NB4 (cell line): ENCODE measurements at regions not wholly inside any gene's neighbourhood (a gene's known extent, or its start where the extent isn't known, plus 50 kb on each side); places are given as distances from the start of the nearest gene placed in this dataset.

Source experiments
- DNase-seq: peaks from one replicate; pipeline ENCODE4 v3.0.0; 2010; ENCODE audit warnings: low read depth
- H3K4me3 ChIP-seq: one replicate; pipeline ENCODE4 v1.5.1; 2011; ENCODE audit warnings: mild to moderate bottlenecking, low read depth, low read length, moderate library complexity
- MYC ChIP-seq: IDR thresholded peaks from 2 replicates; pipeline ENCODE4 v1.6.1; 2011; ENCODE audit warnings: low read depth, low read length
- POLR2A ChIP-seq: IDR thresholded peaks from 2 replicates; pipeline ENCODE4 v1.6.1; 2011; ENCODE audit warnings: mild to moderate bottlenecking; ENCODE audit not compliant: insufficient read length; ENCODE audit errors: extremely low read depth
- TF ChIP-seq, protein P1 (sequence below): IDR thresholded peaks from one replicate; pipeline ENCODE4 v1.5.1; 2012; ENCODE audit warnings: low read depth, low read length
- TF ChIP-seq, protein P2 (sequence below): IDR thresholded peaks from 2 replicates; pipeline ENCODE4 v1.6.1; 2011; ENCODE audit warnings: low read depth, low read length

- H3K4me3 ChIP-seq: no peak overlapping the region
- TF ChIP-seq, protein P1, sequence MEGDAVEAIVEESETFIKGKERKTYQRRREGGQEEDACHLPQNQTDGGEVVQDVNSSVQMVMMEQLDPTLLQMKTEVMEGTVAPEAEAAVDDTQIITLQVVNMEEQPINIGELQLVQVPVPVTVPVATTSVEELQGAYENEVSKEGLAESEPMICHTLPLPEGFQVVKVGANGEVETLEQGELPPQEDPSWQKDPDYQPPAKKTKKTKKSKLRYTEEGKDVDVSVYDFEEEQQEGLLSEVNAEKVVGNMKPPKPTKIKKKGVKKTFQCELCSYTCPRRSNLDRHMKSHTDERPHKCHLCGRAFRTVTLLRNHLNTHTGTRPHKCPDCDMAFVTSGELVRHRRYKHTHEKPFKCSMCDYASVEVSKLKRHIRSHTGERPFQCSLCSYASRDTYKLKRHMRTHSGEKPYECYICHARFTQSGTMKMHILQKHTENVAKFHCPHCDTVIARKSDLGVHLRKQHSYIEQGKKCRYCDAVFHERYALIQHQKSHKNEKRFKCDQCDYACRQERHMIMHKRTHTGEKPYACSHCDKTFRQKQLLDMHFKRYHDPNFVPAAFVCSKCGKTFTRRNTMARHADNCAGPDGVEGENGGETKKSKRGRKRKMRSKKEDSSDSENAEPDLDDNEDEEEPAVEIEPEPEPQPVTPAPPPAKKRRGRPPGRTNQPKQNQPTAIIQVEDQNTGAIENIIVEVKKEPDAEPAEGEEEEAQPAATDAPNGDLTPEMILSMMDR: no peak
- TF ChIP-seq, protein P2, sequence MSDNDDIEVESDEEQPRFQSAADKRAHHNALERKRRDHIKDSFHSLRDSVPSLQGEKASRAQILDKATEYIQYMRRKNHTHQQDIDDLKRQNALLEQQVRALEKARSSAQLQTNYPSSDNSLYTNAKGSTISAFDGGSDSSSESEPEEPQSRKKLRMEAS: no peak
- no peak for TF ChIP-seq MYC
- no peak for TF ChIP-seq POLR2A
Observed at GRCh38 chr12:58548801-58549200, 371.5 kb downstream of the LRIG3 start.

DNA sequence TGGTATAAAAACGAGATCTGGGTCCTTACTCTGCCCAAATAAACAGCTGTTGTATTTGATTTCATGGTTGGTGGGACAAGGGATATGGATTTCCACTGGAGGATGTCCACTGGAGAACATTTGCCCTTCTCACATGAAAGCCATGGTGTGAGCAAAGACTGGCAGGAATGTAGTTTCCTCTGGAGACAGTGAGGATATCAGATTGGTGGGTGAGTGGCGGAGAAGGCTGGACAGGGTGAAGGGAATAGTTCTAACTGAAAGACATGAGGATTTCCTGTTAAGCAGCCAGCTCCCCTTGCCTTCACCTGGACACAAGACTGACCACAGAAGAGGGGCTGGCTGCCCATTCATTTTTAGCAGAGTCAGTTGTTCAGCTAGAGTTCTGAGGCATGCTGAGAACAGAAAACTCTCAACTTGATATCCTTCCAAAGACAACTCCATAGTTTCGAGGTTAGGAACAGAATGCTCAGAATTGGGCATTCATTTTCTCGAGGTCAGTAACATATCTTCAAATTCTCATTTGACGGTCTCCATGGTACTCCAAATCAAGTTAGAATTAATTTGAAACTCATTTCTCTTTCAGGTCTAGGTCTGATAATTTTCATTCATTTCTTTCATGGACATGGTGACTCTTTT is 365.7 kb downstream of the LRIG3 start:
- TF ChIP-seq, protein P2: no peak
- no peak for DNase-seq
- H3K4me3 ChIP-seq: no peak overlapping the region

More at GRCh38 chr12:58548801-58549200, 371.5 kb downstream of the LRIG3 start:
- no peak for DNase-seq

GRCh38 chr12:58557171-58557570 is 363.1 kb downstream of the LRIG3 start:
- H3K4me3 ChIP-seq: no peak overlapping the region
- no peak for DNase-seq
- TF ChIP-seq POLR2A (no peak), MYC (no peak)
- TF ChIP-seq, protein P1: no peak
- TF ChIP-seq, protein P2: no peak

GRCh38 chr12:58557661-58558060 is 362.6 kb downstream of the LRIG3 start:
- H3K4me3 ChIP-seq: no peak overlapping the region
- no peak for DNase-seq
- TF ChIP-seq, protein P1: no peak
- TF ChIP-seq MYC: no peak
- TF ChIP-seq, protein P2: no peak
- no peak for TF ChIP-seq POLR2A

DNA sequence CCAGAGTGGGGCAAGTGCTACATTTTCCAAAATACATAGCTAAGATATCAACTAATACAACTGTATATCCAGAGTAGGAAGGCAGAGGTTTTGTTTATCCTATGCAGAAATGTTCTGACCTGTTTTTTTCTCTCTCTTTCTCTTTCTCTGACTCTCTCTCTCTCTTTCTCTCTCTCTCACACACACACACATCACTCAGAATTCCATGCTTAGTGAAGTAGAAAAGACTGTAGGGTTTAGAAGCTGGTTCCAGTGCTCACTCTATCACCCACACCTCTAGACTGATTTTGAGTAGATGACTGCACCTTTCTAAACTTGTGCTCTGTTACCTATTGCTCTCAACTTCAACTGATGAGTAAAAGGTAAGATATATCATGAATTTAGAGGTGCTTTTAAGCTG is 356.7 kb downstream of the LRIG3 start:
- TF ChIP-seq, protein P1: no peak
- TF ChIP-seq POLR2A (no peak), MYC (no peak)
- TF ChIP-seq, protein P2: no peak
- no peak overlapping the region for H3K4me3 ChIP-seq
- DNase-seq: no peak

DNA sequence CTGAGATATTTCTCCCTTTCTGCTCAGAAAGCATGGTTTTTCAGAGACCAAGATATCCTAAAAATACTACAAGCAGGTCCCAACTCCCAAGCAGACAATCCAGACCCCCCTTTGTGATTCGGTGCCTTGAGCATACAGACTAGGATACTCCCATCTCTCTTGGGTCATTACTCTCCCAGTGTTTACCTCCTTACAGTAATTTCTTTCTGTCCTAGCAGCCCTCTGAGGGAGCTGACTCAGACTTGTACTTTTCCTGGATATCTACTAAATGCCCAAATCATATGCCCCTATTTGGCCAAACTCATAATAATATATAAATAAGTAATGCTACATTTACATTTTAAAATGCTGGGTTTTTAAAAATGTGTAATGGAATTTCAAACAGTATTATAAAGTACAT is 355.6 kb downstream of the LRIG3 start:
- H3K4me3 ChIP-seq: no peak overlapping the region
- DNase-seq: no peak
- TF ChIP-seq, protein P2: no peak

GRCh38 chr12:58566599-58566998 is 353.7 kb downstream of the LRIG3 start:
- H3K4me3 ChIP-seq: no peak overlapping the region
- no peak for DNase-seq
- no peak for TF ChIP-seq MYC
- TF ChIP-seq, protein P1: no peak
- no peak for TF ChIP-seq POLR2A
- TF ChIP-seq, protein P2: no peak
